ENCODE measurements at regions not wholly inside any gene's neighbourhood (a gene's known extent, or its start where the extent isn't known, plus 50 kb on each side); places are given as distances from the start of the nearest gene placed in this dataset.

GRCh38 chr4:74640111-74640903 is 154.0 kb downstream of the BTC start:
- TF ChIP-seq, protein P1, sequence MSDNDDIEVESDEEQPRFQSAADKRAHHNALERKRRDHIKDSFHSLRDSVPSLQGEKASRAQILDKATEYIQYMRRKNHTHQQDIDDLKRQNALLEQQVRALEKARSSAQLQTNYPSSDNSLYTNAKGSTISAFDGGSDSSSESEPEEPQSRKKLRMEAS (IDR thresholded peaks at IDR 0.05; ENCODE audit: low read depth, low read length), result no peak
- TF ChIP-seq POLR2A (IDR thresholded peaks at IDR 0.05; ENCODE audit: extremely low read depth, insufficient read length), result no peak
- no peak for TF ChIP-seq CTCF (IDR thresholded peaks at IDR 0.05; ENCODE audit: low read depth, low read length)
- no peak for TF ChIP-seq MYC (IDR thresholded peaks at IDR 0.05; ENCODE audit: low read depth, low read length)

DNA sequence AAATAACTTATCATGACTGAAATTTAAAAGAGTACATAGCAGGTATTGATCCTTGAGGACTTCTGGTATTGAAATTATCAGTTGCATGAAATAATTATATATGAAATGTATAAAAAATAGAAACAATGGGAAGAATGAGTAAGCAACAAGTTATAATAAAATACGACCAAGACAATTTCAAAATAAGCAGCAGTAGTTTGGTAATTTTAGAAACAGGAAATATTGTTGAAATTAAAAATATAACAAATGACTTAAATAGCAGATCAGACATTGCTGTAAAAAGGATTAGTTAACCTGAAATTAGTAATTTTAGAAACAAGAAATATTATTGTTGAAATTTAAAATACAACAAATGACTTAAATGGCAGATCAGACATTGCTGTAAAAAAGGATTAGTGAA is 152.3 kb downstream of the BTC start:
- TF ChIP-seq MYC (IDR thresholded peaks at IDR 0.05; ENCODE audit: low read depth, low read length), result no peak
- TF ChIP-seq, protein P1 (IDR thresholded peaks at IDR 0.05; ENCODE audit: low read depth, low read length), result no peak
- no peak for TF ChIP-seq POLR2A (IDR thresholded peaks at IDR 0.05; ENCODE audit: extremely low read depth, insufficient read length)
- no peak for TF ChIP-seq CTCF (IDR thresholded peaks at IDR 0.05; ENCODE audit: low read depth, low read length)
- H3K4me3 ChIP-seq (ENCODE audit: low read depth, low read length), result no peak overlapping the region
- DNase-seq (ENCODE audit: low read depth), result no peak

More at GRCh38 chr4:74640111-74640903, 154.0 kb downstream of the BTC start:
- H3K4me3 ChIP-seq (ENCODE audit: low read depth, low read length), result no peak overlapping the region
- DNase-seq (ENCODE audit: low read depth), result no peak

DNA sequence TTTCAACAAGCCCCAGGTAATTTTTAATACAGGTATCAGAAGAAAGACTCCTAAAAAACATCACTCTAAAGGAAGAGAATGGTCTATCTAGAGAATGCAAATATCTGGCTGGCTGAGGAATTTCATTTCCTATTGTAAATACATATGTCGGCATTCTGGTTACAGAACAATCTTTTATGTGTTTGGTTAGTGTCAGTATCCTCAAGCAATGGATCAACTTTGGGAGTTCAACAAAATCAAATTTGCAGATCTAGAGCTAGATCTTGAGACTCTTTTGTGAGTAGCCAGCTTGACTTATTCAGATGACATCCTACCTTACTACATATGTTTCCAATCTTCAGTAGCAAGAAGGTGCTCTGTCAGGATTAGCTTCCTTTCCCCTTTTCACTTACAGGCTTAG is 145.1 kb downstream of the BTC start:
- no peak for TF ChIP-seq MYC (IDR thresholded peaks at IDR 0.05; ENCODE audit: low read depth, low read length)
- TF ChIP-seq, protein P1 (IDR thresholded peaks at IDR 0.05; ENCODE audit: low read depth, low read length), result no peak
- TF ChIP-seq POLR2A (IDR thresholded peaks at IDR 0.05; ENCODE audit: extremely low read depth, insufficient read length), result no peak
- no peak for TF ChIP-seq CTCF (IDR thresholded peaks at IDR 0.05; ENCODE audit: low read depth, low read length)
- no peak for DNase-seq (ENCODE audit: low read depth)
- H3K4me3 ChIP-seq (ENCODE audit: low read depth, low read length), result no peak overlapping the region

- H3K4me3 ChIP-seq (ENCODE audit: low read depth, low read length), result no peak overlapping the region
- no peak for DNase-seq (ENCODE audit: low read depth)
- TF ChIP-seq CTCF (IDR thresholded peaks at IDR 0.05; ENCODE audit: low read depth, low read length), result no peak
- TF ChIP-seq POLR2A (IDR thresholded peaks at IDR 0.05; ENCODE audit: extremely low read depth, insufficient read length), result no peak
- no peak for TF ChIP-seq MYC (IDR thresholded peaks at IDR 0.05; ENCODE audit: low read depth, low read length)
- TF ChIP-seq, protein P1 (IDR thresholded peaks at IDR 0.05; ENCODE audit: low read depth, low read length), result no peak
These were observed 143.1 kb downstream of the BTC start for GRCh38 chr4:74651198-74651597.

DNA sequence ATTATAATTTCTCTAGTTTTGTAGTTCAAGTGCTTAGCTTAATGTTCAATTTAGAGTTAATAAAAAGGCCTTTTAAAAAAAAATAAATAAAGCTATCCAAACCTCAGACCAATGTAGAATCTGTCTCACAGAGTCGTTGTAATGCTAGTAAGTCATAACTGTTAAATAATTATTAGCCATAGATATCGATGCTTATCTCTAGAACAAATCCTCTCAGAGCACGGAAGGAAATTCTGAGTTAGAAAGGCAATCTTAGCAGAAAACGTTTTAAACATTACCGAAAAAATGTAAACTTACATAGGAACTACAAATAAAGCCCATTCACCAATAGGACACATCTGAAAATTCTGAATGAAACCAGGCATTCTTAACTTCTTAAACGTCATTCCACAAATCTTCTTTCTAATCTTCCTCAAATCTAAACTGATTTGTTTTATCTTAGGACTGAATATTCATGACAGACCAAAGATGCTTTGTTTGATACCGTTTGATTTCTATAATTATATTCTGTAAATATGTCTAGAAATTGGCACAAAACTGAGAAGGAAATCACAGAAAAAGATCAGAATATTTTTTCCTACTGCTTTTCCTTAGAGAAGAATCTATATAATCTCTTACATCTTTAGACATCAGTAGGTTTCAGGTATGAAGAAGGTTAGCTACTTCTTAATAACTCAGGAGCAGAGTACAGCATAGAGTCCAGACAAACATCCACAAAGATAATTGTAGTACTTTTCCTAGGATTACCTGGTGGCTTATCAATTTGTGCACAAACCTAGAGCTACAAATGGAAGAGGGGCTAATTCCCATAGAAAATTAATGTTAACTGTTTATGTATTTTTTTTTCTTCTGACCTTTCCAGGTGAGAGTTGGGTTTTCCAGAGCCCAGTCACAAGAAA is 140.7 kb downstream of the BTC start:
- TF ChIP-seq POLR2A (IDR thresholded peaks at IDR 0.05; ENCODE audit: extremely low read depth, insufficient read length) (no peak), CTCF (IDR thresholded peaks at IDR 0.05; ENCODE audit: low read depth, low read length) (no peak), MYC (IDR thresholded peaks at IDR 0.05; ENCODE audit: low read depth, low read length) (no peak)
- TF ChIP-seq, protein P1 (IDR thresholded peaks at IDR 0.05; ENCODE audit: low read depth, low read length), result no peak
- H3K4me3 ChIP-seq (ENCODE audit: low read depth, low read length), result no peak overlapping the region
- DNase-seq (ENCODE audit: low read depth), result no peak
